ENCODE measurements at regions not wholly inside any gene's neighbourhood (a gene's known extent, or its start where the extent isn't known, plus 50 kb on each side); places are given as distances from the start of the nearest gene placed in this dataset.

DNA sequence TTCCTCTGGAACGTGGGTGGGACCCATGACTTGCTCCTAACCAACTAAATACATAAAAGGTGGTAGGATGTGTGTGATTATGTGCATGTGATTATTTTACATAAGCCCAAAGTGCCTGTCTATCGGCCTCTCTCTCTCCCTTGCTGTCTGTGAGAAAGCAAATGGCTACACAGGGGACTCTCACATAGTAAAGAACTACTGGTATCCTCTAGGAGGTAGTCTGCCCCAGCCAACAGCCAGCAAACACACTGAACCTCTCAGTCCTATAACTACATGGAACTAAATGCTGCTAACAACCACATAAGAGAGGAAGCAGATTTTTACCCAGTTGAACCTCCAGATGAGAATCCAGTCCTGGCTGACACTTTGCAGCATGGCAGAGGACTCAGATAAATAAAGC, 1249.4 kb downstream of the ADGRL3 start:
- no peak overlapping the region for H3K9ac ChIP-seq (ENCODE audit: extremely low read depth, insufficient read length, low read length)
- Mint-ChIP-seq H3K27me3 (ENCODE audit: low read depth) (no peaks in the 10 kb centered on the region), H3K4me1 (peaks cover 2% of the 10 kb centered on the region in 2 experiments), H3K4me3 (no peak overlapping the region), H3K36me3 (ENCODE audit: insufficient read depth in 1 of 3, low read depth in 3 of 3) (no peaks in the 10 kb centered on the region; a peak in 1 of 7 replicates), H3K27ac (peak overlapping the region in 1 of 3 experiments; percentile 40; a peak in 1 of 7 replicates), H3K9me3 (peaks cover 0 to 2% of the 10 kb centered on the region in 2 experiments; a peak in 3 of 5 replicates)
- no peak overlapping the region for H3T11ph ChIP-seq (ENCODE audit: low read length)
- no peak overlapping the region for H4K5ac ChIP-seq (ENCODE audit: insufficient read length, low read depth, low read length)
- no peak overlapping the region for H3K18ac ChIP-seq (ENCODE audit: insufficient read length, low read depth, low read length)
- no peak overlapping the region for H3K4me2 ChIP-seq (ENCODE audit: insufficient read depth, insufficient read length, low read length)
- H3K23ac ChIP-seq (ENCODE audit: insufficient read length, low read depth, low read length): no peak overlapping the region
- no peaks in the 10 kb centered on the region for H3K27me3 ChIP-seq (ENCODE audit: insufficient read depth, low read length)
- no peak overlapping the region for H4K91ac ChIP-seq (ENCODE audit: insufficient read length, low read depth, low read length)
- TF ChIP-seq, protein P1, sequence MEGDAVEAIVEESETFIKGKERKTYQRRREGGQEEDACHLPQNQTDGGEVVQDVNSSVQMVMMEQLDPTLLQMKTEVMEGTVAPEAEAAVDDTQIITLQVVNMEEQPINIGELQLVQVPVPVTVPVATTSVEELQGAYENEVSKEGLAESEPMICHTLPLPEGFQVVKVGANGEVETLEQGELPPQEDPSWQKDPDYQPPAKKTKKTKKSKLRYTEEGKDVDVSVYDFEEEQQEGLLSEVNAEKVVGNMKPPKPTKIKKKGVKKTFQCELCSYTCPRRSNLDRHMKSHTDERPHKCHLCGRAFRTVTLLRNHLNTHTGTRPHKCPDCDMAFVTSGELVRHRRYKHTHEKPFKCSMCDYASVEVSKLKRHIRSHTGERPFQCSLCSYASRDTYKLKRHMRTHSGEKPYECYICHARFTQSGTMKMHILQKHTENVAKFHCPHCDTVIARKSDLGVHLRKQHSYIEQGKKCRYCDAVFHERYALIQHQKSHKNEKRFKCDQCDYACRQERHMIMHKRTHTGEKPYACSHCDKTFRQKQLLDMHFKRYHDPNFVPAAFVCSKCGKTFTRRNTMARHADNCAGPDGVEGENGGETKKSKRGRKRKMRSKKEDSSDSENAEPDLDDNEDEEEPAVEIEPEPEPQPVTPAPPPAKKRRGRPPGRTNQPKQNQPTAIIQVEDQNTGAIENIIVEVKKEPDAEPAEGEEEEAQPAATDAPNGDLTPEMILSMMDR (conservative IDR thresholded peaks at IDR 0.05): no peak
- no peak overlapping the region for H2AK5ac ChIP-seq (ENCODE audit: insufficient read length, low read length)
- H3K4ac ChIP-seq (ENCODE audit: low read depth, low read length): no peak overlapping the region
- no peak overlapping the region for H2BK120ac ChIP-seq (ENCODE audit: low read depth, low read length, poor library complexity, severe bottlenecking)
- no peak overlapping the region for H3K27ac ChIP-seq (ENCODE audit: insufficient read length, low read depth, low read length)
- no peak overlapping the region for H2BK15ac ChIP-seq (ENCODE audit: low read depth, low read length)
- no peaks in the 10 kb centered on the region for H3K79me1 ChIP-seq (ENCODE audit: insufficient read depth, low read depth, low read length, poor library complexity, severe bottlenecking)
- no peak overlapping the region for H3K56ac ChIP-seq (ENCODE audit: insufficient read length, low read depth, low read length)
- WGBS (ENCODE audit: extremely low coverage, insufficient read length, low lambda C conversion rate): no CpG with 5 or more reads among the region's 2 CpGs
- DNase-seq: no peak
- no peaks in the 10 kb centered on the region for H3K79me2 ChIP-seq (ENCODE audit: insufficient read depth, low read length)
- H2BK12ac ChIP-seq (ENCODE audit: insufficient read length, low read depth, low read length): no peak overlapping the region
- no peak overlapping the region for H2AFZ ChIP-seq (ENCODE audit: low read length)
- no peaks in the 10 kb centered on the region for H3K23me2 ChIP-seq (ENCODE audit: insufficient read length, low read depth, low read length, poor library complexity, severe bottlenecking)
- H3K4me1 ChIP-seq (ENCODE audit: insufficient read depth, low read length): no peaks in the 10 kb centered on the region
- H4K20me1 ChIP-seq (ENCODE audit: control insufficient read depth, insufficient read depth, insufficient read length): no peaks in the 10 kb centered on the region
- no peak overlapping the region for H2BK20ac ChIP-seq (ENCODE audit: low read depth, low read length, poor library complexity, severe bottlenecking)
- no peaks in the 10 kb centered on the region for H3K9me3 ChIP-seq (ENCODE audit: control insufficient read depth, low read depth, low read length)
- no peak overlapping the region for H2BK5ac ChIP-seq (ENCODE audit: insufficient read length, low read length)
- H3K14ac ChIP-seq (ENCODE audit: insufficient read depth, low read length): no peak overlapping the region
- H4K8ac ChIP-seq (replicated peaks; ENCODE audit: insufficient read length, low read depth, low read length): no peak overlapping the region

Data from H9 (cell line).